Astrocyte of the hippocampus (primary cell): ENCODE measurements at regions not wholly inside any gene's neighbourhood (a gene's known extent, or its start where the extent isn't known, plus 50 kb on each side); places are given as distances from the start of the nearest gene placed in this dataset.
"Not testable (repeated sequence)": the region's sequence is repeated elsewhere in the genome, so short reads cannot be mapped to it uniquely, and the experiment has no call there.

Experiments
- DNase-seq: peaks from one replicate; pipeline ENCODE4 v3.0.0; 2011; ENCODE audit warnings: low read depth, low spot score

DNA sequence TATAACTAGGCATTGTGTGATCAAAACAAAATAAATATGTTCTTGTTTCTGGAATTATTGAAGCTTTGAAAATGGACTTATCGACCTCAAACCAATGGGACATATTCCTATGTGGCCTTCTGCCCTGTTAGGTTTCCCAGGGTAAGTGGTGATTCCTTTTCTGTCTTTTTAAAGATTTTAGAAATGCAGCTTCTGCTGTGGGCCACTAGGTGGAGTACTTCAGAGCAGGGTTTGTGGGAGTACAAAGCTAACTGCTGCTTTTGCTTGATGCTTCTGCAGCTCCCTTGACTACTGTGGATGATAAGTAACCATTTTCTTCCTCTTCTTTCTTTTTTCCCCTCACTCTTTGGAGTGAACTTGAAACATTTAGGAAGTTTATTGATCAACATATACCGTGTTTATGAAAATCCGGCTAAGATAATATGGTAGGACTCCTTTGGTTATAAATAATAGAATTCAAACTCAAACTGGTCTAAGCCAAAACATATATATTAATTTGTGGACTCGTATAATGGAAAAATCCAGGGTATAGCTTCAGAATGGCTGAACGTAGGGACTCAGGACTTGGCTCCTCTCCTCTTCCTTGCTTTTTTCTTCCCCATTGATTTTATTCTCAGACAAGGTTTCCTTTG, 1737.7 kb upstream of the DEFB115 start:
- DNase-seq, result not testable (repeated sequence)

DNA sequence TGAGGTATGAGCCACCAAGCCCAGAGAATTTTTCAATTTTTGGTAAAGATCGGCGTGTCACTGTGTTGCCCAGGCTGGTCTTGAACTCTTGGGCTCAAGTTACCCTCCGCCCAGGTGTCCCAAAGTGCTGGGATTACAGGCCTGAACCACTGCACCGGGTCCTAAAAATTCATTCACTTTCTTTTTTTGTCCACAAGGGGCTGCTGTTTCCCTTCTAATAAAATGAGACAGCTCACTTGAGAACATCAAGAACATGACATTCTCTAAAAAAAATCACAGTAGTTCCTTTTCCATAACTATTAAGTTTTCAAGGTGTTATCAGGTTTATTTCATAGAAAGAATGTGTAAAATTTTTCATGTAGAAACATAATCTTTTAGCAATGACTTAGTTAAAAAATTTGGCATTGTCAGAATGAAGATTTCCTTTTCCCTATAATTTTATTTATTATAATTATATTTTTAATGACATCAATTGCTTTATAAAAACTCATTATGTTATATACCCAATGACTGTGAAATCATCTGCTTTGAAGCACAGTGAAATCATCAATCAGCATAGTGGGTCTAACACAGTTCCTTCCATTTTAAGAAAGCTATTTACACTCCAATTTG, 1723.8 kb upstream of the DEFB115 start:
- DNase-seq, result not testable (repeated sequence)

DNA sequence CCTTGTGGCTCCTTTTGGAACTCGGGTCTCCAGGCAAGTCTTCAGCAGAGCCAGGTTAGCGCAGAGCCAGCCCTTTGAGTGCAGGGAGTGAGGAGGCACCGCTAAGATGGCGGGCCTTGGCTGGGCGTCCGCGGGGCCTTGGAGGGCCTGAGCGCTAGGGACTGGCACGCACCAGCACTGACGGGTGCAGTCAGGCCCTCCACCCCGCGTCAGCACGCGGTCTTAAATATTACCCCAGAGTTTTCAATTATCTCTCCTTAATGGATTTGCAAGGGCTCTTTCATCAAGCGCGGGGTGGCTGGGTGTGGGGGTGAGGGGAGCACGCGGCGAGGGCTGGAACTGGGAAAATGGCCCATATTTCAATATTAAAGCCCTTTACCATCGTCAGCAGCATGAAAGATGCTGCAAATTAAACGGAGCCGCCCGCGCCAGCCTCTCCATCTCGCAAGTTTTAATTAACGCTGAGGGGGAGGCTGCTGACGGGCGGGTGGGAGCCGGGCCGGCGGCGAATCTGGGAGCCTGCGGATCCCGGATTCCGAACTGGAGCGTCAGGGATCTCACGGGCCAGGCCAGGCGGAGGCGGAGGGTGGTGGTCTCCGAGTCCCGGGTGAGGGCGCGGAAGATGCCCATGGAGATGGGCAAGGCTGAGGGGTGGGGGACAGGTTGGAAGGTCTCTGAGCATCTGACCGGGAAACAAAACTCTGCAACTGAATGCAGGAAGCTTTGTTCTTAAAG, 1690.4 kb upstream of the DEFB115 start:
- not testable (repeated sequence) for DNase-seq

DNA sequence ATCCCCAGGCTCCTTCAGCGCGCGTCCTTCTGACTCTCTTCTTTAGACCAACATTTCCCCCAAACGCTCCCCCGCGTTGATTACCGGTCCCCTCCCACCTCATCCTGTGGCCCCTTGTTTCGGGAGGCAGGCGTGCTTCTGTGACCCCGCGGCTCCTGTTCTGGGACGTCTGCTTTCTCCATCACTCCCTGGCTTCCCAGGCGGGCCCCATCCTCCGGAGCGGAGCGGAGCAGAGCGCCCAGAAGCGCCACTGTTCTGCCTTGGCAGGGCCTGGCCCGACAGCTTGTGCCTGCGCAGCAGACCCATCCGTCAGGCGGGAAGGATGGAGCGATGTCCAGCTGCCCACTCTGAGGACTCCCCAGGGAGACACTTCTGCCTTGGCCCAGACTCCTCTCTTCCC, 1689.8 kb upstream of the DEFB115 start:
- DNase-seq, result not testable (repeated sequence)

DNA sequence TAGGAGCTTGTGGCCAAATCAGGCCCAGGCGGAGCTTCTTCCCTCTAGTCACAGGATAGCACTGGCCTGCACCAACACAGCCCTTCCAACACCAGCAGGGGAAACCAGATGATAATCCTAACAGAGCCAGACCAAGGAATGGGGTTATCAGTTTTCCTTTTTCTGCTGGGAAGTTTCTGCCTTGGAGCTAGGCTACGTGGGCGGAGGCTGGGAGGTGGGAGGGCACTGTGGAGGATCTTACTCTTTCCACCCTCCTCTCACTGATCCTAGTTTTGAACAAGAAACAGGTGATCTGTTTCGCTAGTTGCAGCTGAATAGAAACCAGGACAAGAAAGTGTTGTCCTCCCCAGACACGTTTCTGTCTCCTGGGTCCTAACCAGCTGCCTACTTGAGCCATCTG, 1687.3 kb upstream of the DEFB115 start:
- DNase-seq, result not testable (repeated sequence)

DNA sequence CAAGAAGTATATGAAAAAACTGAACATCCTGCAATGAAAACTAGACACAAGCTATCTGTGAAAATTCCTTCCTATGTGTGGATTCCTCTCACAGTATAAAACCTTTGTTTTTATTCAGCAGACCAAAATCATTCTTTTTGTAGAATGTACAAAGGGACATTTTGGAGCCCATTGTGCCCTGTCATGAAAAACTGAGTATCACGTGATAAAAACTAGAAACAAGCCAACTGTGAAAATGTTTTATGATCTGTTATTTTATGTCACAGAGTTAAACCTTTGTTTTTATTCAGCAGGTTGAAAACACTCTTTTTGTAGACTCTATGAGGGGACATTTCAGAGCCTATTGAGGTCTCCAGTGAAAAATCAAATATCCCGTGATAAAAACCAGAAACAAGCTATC, 1667.9 kb upstream of the DEFB115 start:
- not testable (repeated sequence) for DNase-seq

DNA sequence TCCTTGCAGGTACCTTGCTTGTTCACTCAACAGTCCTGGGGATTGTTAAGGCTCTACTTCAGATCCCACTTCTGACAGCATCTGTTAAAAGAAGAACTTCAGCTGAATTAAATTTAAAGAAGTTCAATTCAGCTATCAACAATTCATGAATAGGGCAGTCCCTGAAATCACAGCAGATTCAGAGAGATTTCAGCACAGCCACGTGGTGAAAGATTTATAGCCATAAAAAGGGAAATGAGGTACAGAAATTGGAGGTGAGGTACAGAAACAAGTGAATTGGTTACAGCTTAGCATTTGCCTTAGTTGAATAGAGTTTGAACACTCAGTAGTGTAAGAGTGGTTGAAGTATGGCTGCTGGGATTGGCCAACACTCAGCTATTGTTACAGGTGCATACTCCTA, 1653.3 kb upstream of the DEFB115 start:
- not testable (repeated sequence) for DNase-seq

DNA sequence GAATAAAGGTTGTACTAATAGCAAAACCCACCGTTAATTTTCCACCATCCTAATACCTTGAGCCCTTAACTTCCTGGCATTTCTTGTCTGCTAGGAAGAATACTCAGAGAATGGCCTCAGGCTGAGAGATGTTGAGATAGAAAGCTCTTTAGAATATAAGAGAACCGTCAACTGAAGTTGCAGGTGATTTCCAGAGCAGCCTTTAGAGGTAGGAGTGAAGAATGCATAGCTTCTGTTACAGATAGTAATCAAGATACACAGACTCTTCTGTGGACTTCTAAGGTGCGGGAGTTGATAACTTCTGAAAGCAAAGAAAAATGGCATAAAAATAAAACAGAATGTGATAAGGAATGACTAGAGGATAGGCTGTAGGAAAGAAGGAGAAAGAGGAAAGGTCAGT, 1651.3 kb upstream of the DEFB115 start:
- not testable (repeated sequence) for DNase-seq

DNA sequence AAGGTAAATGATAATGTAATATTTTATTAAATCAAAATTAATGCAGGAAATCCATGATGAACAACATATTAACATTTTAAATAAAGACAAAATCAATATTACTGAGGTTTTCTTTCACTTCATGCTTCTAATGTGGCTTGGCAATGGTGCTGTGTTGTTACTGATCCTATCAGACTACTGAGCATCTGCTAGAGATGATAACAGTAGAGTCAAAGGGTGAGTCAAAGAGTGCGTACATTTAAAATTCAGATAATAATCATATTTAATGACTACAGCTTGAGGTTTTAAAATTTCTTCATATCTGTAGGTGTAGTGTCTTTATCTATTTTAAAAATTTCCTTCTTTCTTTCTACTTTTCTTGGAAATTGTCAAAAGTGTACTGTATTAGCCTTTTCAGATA, 1628.1 kb upstream of the DEFB115 start:
- not testable (repeated sequence) for DNase-seq
